WTC11 (cell line): ENCODE measurements at regions not wholly inside any gene's neighbourhood (a gene's known extent, or its start where the extent isn't known, plus 50 kb on each side); places are given as distances from the start of the nearest gene placed in this dataset.

ENCODE experiments used
- ATF2 ChIP-seq: sonication (generic); formaldehyde crosslinking; IDR thresholded peaks from 2 replicates; pipeline ENCODE4 v1.8.1; 2022; ENCODE audit warnings: low read depth, missing genetic modification reagents, borderline replicate concordance
- CTCF ChIP-seq: fragments of 200-600 bp; IDR thresholded peaks from 2 replicates; pipeline ENCODE4 v1.8.0; 2022; ENCODE audit warnings: antibody characterized with exemption
- PRDM15 ChIP-seq: sonication (generic); formaldehyde crosslinking; IDR thresholded peaks from 2 replicates; pipeline ENCODE4 v1.8.0; 2022; ENCODE audit warnings: missing genetic modification reagents
- PREB ChIP-seq: sonication (generic); formaldehyde crosslinking; IDR thresholded peaks from 2 replicates; pipeline ENCODE4 v1.8.1; 2022; ENCODE audit warnings: mild to moderate bottlenecking, missing genetic modification reagents, moderate library complexity, borderline replicate concordance
- USF2 ChIP-seq: sonication (generic); formaldehyde crosslinking; IDR thresholded peaks from 2 replicates; pipeline ENCODE4 v1.8.1; 2023; ENCODE audit warnings: mild to moderate bottlenecking, missing genetic modification reagents, moderate library complexity
- ZNF317 ChIP-seq: sonication (generic); formaldehyde crosslinking; IDR thresholded peaks from 2 replicates; pipeline ENCODE4 v1.8.1; 2023; ENCODE audit warnings: low read depth, mild to moderate bottlenecking, moderate library complexity, missing genetic modification reagents, borderline replicate concordance
- ZNF671 ChIP-seq: fragments of 250-450 bp; sonication (Bioruptor Pico); IDR thresholded peaks from 2 replicates; pipeline ENCODE4 v1.8.0; 2021; ENCODE audit warnings: mild to moderate bottlenecking

GRCh38 chr7:68581417-68581816 is 1016.9 kb upstream of the AUTS2 start:
- no peak for TF ChIP-seq ZNF317 (CRISPR knock-in tag)
- no peak for TF ChIP-seq CTCF
- no peak for TF ChIP-seq ATF2 (CRISPR knock-in tag)
- TF ChIP-seq USF2 (CRISPR knock-in tag) = no peak
- TF ChIP-seq ZNF671 = no peak
- TF ChIP-seq PRDM15 = no peak
- no peak for TF ChIP-seq PREB (CRISPR knock-in tag)
